ENCODE measurements at regions not wholly inside any gene's neighbourhood (a gene's known extent, or its start where the extent isn't known, plus 50 kb on each side); places are given as distances from the start of the nearest gene placed in this dataset.

GRCh38 chr11:128303383-128303782 is 284.0 kb downstream of the ETS1 start:
- ATAC-seq (no peak), DNase-seq (ENCODE audit: low spot score) (no peak)

- DNase-seq (ENCODE audit: low spot score) (no peak), ATAC-seq (no peak)
Measured at GRCh38 chr11:128302425-128303186, 284.8 kb downstream of the ETS1 start.

GRCh38 chr11:128301756-128302155 is 285.6 kb downstream of the ETS1 start:
- ATAC-seq = no peak
- DNase-seq (ENCODE audit: low spot score) = no peak

GRCh38 chr11:128300785-128301184 is 286.6 kb downstream of the ETS1 start:
- no peak for DNase-seq (ENCODE audit: low spot score)
- ATAC-seq = no peak

GRCh38 chr11:128299132-128299726 is 288.1 kb downstream of the ETS1 start:
- DNase-seq (ENCODE audit: low spot score) (no peak), ATAC-seq (no peak)

GRCh38 chr11:128298271-128298670 is 289.1 kb downstream of the ETS1 start:
- DNase-seq (ENCODE audit: low spot score) (no peak), ATAC-seq (no peak)

- DNase-seq (ENCODE audit: low spot score) = no peak
Measured at GRCh38 chr11:128297805-128298204, 289.6 kb downstream of the ETS1 start.

GRCh38 chr11:128297091-128297651 is 290.2 kb downstream of the ETS1 start:
- ATAC-seq (no peak), DNase-seq (ENCODE audit: low spot score) (no peak)

More at GRCh38 chr11:128297805-128298204, 289.6 kb downstream of the ETS1 start:
- no peak for ATAC-seq

- ATAC-seq (no peak), DNase-seq (ENCODE audit: low spot score) (no peak)
Measured at GRCh38 chr11:128294671-128295050, 292.7 kb downstream of the ETS1 start.

GRCh38 chr11:128294001-128294670 is 293.2 kb downstream of the ETS1 start:
- DNase-seq (ENCODE audit: low spot score) (no peak), ATAC-seq (no peak)

GRCh38 chr11:128291835-128292234 is 295.5 kb downstream of the ETS1 start:
- DNase-seq (ENCODE audit: low spot score) (no peak), ATAC-seq (no peak)

- no peak for DNase-seq (ENCODE audit: low spot score)
- no peak for ATAC-seq
Measured at GRCh38 chr11:128291007-128291406, 296.4 kb downstream of the ETS1 start.

- ATAC-seq (peak; percentile 98), DNase-seq (ENCODE audit: low spot score) (peak; percentile 47)
Measured at GRCh38 chr11:128290106-128290840, 297.1 kb downstream of the ETS1 start.

- no peak for ATAC-seq
- DNase-seq (ENCODE audit: low spot score) = no peak
Measured at GRCh38 chr11:128289048-128289447, 298.3 kb downstream of the ETS1 start.

GRCh38 chr11:128288368-128288767 is 299.0 kb downstream of the ETS1 start:
- ATAC-seq (no peak), DNase-seq (ENCODE audit: low spot score) (no peak)

- no peak for ATAC-seq
- no peak for DNase-seq (ENCODE audit: low spot score)
Measured at GRCh38 chr11:128285321-128285720, 302.0 kb downstream of the ETS1 start.

GRCh38 chr11:128284634-128285033 is 302.7 kb downstream of the ETS1 start:
- no peak for ATAC-seq

GRCh38 chr11:128283451-128283850 is 303.9 kb downstream of the ETS1 start:
- ATAC-seq (no peak), DNase-seq (ENCODE audit: low spot score) (no peak)

More at GRCh38 chr11:128284634-128285033, 302.7 kb downstream of the ETS1 start:
- DNase-seq (ENCODE audit: low spot score) = no peak

GRCh38 chr11:128282053-128282452 is 305.3 kb downstream of the ETS1 start:
- no peak for ATAC-seq
- no peak for DNase-seq (ENCODE audit: low spot score)

- DNase-seq (ENCODE audit: low spot score) = no peak
- ATAC-seq = no peak
Measured at GRCh38 chr11:128279866-128280265, 307.5 kb downstream of the ETS1 start.

GRCh38 chr11:128273736-128274135 is 313.6 kb downstream of the ETS1 start:
- no peak for ATAC-seq
- no peak for DNase-seq (ENCODE audit: low spot score)
